ELF-1 (cell line): ENCODE measurements at regions not wholly inside any gene's neighbourhood (a gene's known extent, or its start where the extent isn't known, plus 50 kb on each side); places are given as distances from the start of the nearest gene placed in this dataset.
"Not testable (repeated sequence)": the region's sequence is repeated elsewhere in the genome, so short reads cannot be mapped to it uniquely, and the experiment has no call there.

Experiments used
- DNase-seq: peaks from one replicate; pipeline ENCODE4 v3.0.0-alpha.2; 2016; ENCODE audit warnings: low read depth, low spot score

- DNase-seq: no peak
Observed at GRCh38 chr6:90463359-90463758, 123.5 kb downstream of the MAP3K7 start.

GRCh38 chr6:90462102-90462501 is 124.8 kb downstream of the MAP3K7 start:
- DNase-seq: no peak

- no peak for DNase-seq
Observed at GRCh38 chr6:90461383-90461782, 125.5 kb downstream of the MAP3K7 start.

GRCh38 chr6:90460051-90460450 is 126.8 kb downstream of the MAP3K7 start:
- DNase-seq: no peak

GRCh38 chr6:90459225-90459758 is 127.6 kb downstream of the MAP3K7 start:
- peak; percentile 89 for DNase-seq

- DNase-seq: no peak
Observed at GRCh38 chr6:90458353-90459224, 128.3 kb downstream of the MAP3K7 start.

GRCh38 chr6:90457867-90458259 is 129.0 kb downstream of the MAP3K7 start:
- DNase-seq: no peak

GRCh38 chr6:90456997-90457866 is 129.6 kb downstream of the MAP3K7 start:
- not testable (repeated sequence) for DNase-seq

GRCh38 chr6:90456001-90456400 is 130.9 kb downstream of the MAP3K7 start:
- no peak for DNase-seq

- DNase-seq: no peak
Observed at GRCh38 chr6:90454836-90455427, 131.9 kb downstream of the MAP3K7 start.

- DNase-seq: no peak
Observed at GRCh38 chr6:90450268-90450953, 136.5 kb downstream of the MAP3K7 start.

GRCh38 chr6:90449311-90449710 is 137.6 kb downstream of the MAP3K7 start:
- no peak for DNase-seq

- DNase-seq: no peak
Observed at GRCh38 chr6:90448836-90449235, 138.0 kb downstream of the MAP3K7 start.

GRCh38 chr6:90446164-90446563 is 140.7 kb downstream of the MAP3K7 start:
- no peak for DNase-seq

GRCh38 chr6:90445533-90446108 is 141.3 kb downstream of the MAP3K7 start:
- DNase-seq: no peak

GRCh38 chr6:90444160-90444714 is 142.6 kb downstream of the MAP3K7 start:
- DNase-seq: peak; percentile 39

- DNase-seq: no peak
Observed at GRCh38 chr6:90442366-90442765, 144.5 kb downstream of the MAP3K7 start.

- DNase-seq: no peak
Observed at GRCh38 chr6:90440586-90441283, 144.1 kb upstream of the BACH2 start.

- DNase-seq: no peak
Observed at GRCh38 chr6:90439586-90439985, 142.9 kb upstream of the BACH2 start.

GRCh38 chr6:90436403-90436802 is 139.8 kb upstream of the BACH2 start:
- no peak for DNase-seq
